IMR-90 (cell line): ENCODE measurements at regions not wholly inside any gene's neighbourhood (a gene's known extent, or its start where the extent isn't known, plus 50 kb on each side); places are given as distances from the start of the nearest gene placed in this dataset.

Experiments
- ATAC-seq: fragments of 200-7000 bp; cut with Tn5 transposase; 2 replicates; pipeline ENCODE4 v1.9.1; 2020; ENCODE audit warnings: low read depth, mild to moderate bottlenecking, moderate library complexity
- BruUV-seq: library from RNA; stranded (reverse); fragments of 400-500 nt; replicated peaks from 2 replicates; lab custom pipeline; 2021; lab: Mats Ljungman, UMichigan
- CTCF ChIA-PET: fragments of 300-600 bp; formaldehyde crosslinking; extraction: SDS; loops from one replicate; lab custom pipeline; 2021; ENCODE audit warnings: antibody characterized with exemption; lab: Yijun Ruan, JAX
- POLR2A ChIA-PET: fragments of 300-600 bp; sonication (Branson Sonifier 250); formaldehyde crosslinking; loops from one replicate; lab custom pipeline; 2022; ENCODE audit warnings: antibody characterized with exemption; ENCODE audit not compliant: unreplicated experiment; lab: Charles Lee
- DNase-seq: peaks from one replicate; pipeline ENCODE4 v3.0.0; 2013
- H2AFZ ChIP-seq: replicated peaks from 2 replicates; pipeline ENCODE3; 2013; ENCODE audit warnings: low read length, mild to moderate bottlenecking; ENCODE audit not compliant: poor library complexity
- H2AK5ac ChIP-seq: 2 replicates; pipeline ENCODE4 v1.6.1; 2013; ENCODE audit warnings: low read depth, low read length, inconsistent platforms
- H2AK9ac ChIP-seq: replicated peaks from 2 replicates; pipeline ENCODE3; 2013; ENCODE audit warnings: mild to moderate bottlenecking, low read depth, low read length, moderate library complexity; ENCODE audit not compliant: poor library complexity
- H2BK120ac ChIP-seq: 2 replicates; pipeline ENCODE4 v1.6.1; 2013; ENCODE audit warnings: low read depth, low read length, inconsistent platforms
- H2BK15ac ChIP-seq: 3 replicates; pipeline ENCODE4 v1.6.1; 2013; ENCODE audit warnings: low read depth, low read length, inconsistent platforms
- H2BK20ac ChIP-seq: 2 replicates; pipeline ENCODE4 v1.6.1; 2013; ENCODE audit warnings: low read depth, mild to moderate bottlenecking, inconsistent platforms, low read length, moderate library complexity
- H2BK5ac ChIP-seq: 2 replicates; pipeline ENCODE4 v1.6.1; 2013; ENCODE audit warnings: mild to moderate bottlenecking, low read depth, low read length, inconsistent platforms; ENCODE audit not compliant: poor library complexity, severe bottlenecking
- H3K14ac ChIP-seq: replicated peaks from 2 replicates; pipeline ENCODE4 v1.6.1; 2013; ENCODE audit warnings: low read depth, low read length, inconsistent platforms
- H3K18ac ChIP-seq: 2 replicates; pipeline ENCODE4 v1.6.1; 2013; ENCODE audit warnings: low read depth, low read length, control low read depth
- H3K23ac ChIP-seq: 2 replicates; pipeline ENCODE4 v1.6.1; 2013; ENCODE audit warnings: low read depth, low read length, inconsistent platforms
- H3K27ac ChIP-seq: 2 replicates; pipeline ENCODE4 v1.5.1; 2013; ENCODE audit warnings: mild to moderate bottlenecking, control low read depth, low read length; ENCODE audit not compliant: insufficient read depth
- H3K27me3 ChIP-seq: 2 replicates; pipeline ENCODE4 v1.6.1; 2013; ENCODE audit warnings: low read length; ENCODE audit not compliant: control insufficient read depth, insufficient read depth
- H3K36me3 ChIP-seq: 2 replicates; pipeline ENCODE4 v1.6.1; 2013; ENCODE audit warnings: low read length, mixed read lengths; ENCODE audit not compliant: control insufficient read depth, insufficient read depth
- H3K4ac ChIP-seq: 2 replicates; pipeline ENCODE4 v1.6.1; 2013; ENCODE audit warnings: low read depth, low read length, inconsistent platforms
- H3K4me1 ChIP-seq: 2 replicates; pipeline ENCODE4 v1.6.1; 2013; ENCODE audit warnings: low read length, mixed read lengths; ENCODE audit not compliant: control insufficient read depth, insufficient read depth
- H3K4me2 ChIP-seq: 2 replicates; pipeline ENCODE4 v1.6.1; 2013; ENCODE audit warnings: low read depth, mild to moderate bottlenecking, control low read depth, low read length, moderate library complexity
- H3K4me3 ChIP-seq: 2 replicates; pipeline ENCODE4 v1.5.1; 2013; ENCODE audit warnings: low read depth, mild to moderate bottlenecking, control low read depth, low read length, moderate library complexity; ENCODE audit not compliant: insufficient read depth
- H3K56ac ChIP-seq: 2 replicates; pipeline ENCODE4 v1.6.1; 2013; ENCODE audit warnings: low read length, inconsistent platforms; ENCODE audit not compliant: insufficient read depth; ENCODE audit errors: extremely low read depth
- H3K79me1 ChIP-seq, 2 experiments: 2 replicates each; pipeline ENCODE4 v1.6.1; 2013; ENCODE audit warnings: low read length in 2 of 2, inconsistent platforms in 1 of 2, low read depth in 1 of 2
- H3K9ac ChIP-seq: 2 replicates; pipeline ENCODE4 v1.6.1; 2013; ENCODE audit warnings: low read depth, low read length, control low read depth
- H3K9me1 ChIP-seq: 2 replicates; pipeline ENCODE4 v1.6.1; 2013; ENCODE audit warnings: low read length, inconsistent platforms; ENCODE audit not compliant: insufficient read depth
- H3K9me3 ChIP-seq: 2 replicates; pipeline ENCODE4 v1.6.1; 2013; ENCODE audit warnings: low read length; ENCODE audit not compliant: control insufficient read depth, insufficient read depth
- H4K20me1 ChIP-seq: 2 replicates; pipeline ENCODE4 v1.6.1; 2013; ENCODE audit warnings: low read length, inconsistent platforms; ENCODE audit not compliant: insufficient read depth
- H4K5ac ChIP-seq: 2 replicates; pipeline ENCODE4 v1.6.1; 2013; ENCODE audit warnings: mild to moderate bottlenecking, low read depth, low read length, control low read depth
- H4K8ac ChIP-seq, 2 experiments: 2 replicates each; pipeline ENCODE4 v1.6.1; 2013; ENCODE audit warnings: low read depth in 2 of 2, low read length in 2 of 2, control low read depth in 1 of 2, inconsistent platforms in 1 of 2
- H4K91ac ChIP-seq: 2 replicates; pipeline ENCODE4 v1.6.1; 2013; ENCODE audit warnings: low read depth, low read length, inconsistent platforms; ENCODE audit not compliant: insufficient read depth
- BHLHE40 ChIP-seq: fragments of 150-350 bp; IDR thresholded peaks from 2 replicates; pipeline ENCODE4 v1.6.1; 2016; ENCODE audit warnings: mild to moderate bottlenecking, low read depth, low read length
- RAD21 ChIP-seq: IDR thresholded peaks from 2 replicates; pipeline ENCODE4 v1.6.1; 2012; ENCODE audit warnings: low read length, improper control_type of control experiment
- WGBS, 2 experiments: methylation state at CpG; one replicate each; pipeline versions ENCODE4 v1.1.5 to v1.1.7; 2013; ENCODE audit warnings: missing lambda C conversion rate in 2 of 2; ENCODE audit not compliant: insufficient read length in 1 of 2; ENCODE audit errors: extremely low coverage in 2 of 2; 5-methylcytosine and 5-hydroxymethylcytosine counted together
- dilution Hi-C: fragments of 300-500 bp; cut with HindIII; formaldehyde crosslinking; loops from one replicate; pipeline ENCODE4 v1.14.3; 2018; ENCODE audit warnings: low sequenced_read_pairs; ENCODE audit not compliant: unreplicated experiment
- in situ Hi-C: fragments of 300-500 bp; cut with MboI; formaldehyde crosslinking; loops from 3 replicates; pipeline ENCODE4 v1.14.3; 2019; ENCODE audit warnings: low sequenced_read_pairs, inconsistent platforms, mixed read lengths
- intact Hi-C: fragments of 100-400 bp; cut with micrococcal nuclease; formaldehyde crosslinking; loops from 2 replicates; pipeline ENCODE4 v1.10.0; 2022
- TF ChIP-seq, protein P1 (sequence below): fragments of 150-350 bp; IDR thresholded peaks from 2 replicates; pipeline ENCODE4 v1.6.1; 2017; ENCODE audit warnings: mild to moderate bottlenecking, antibody characterized with exemption, low read length, low read depth

DNA sequence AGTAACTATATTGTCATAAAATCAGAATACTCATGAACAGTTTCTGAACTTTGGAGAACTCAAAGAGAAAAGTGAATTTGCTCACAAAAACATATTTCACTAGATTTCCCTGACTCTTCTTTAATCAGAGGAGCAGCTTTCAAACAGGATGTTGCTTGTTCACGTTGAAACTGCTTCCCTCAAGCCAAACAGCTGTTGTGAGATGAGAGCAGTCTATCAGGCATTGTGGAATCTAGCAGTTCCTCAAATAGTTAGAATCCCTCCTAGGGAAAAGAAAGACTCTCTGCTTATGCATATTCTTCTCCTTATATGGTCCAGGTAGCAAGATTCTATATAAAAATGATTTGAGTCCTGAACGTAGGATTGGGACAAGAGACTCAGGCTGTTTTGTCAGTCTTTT lies 1012.1 kb downstream of the FAM133A start:
- ChIA-PET CTCF (no interaction called here), POLR2A (no interaction called here)
- no peak overlapping the region for H3K14ac ChIP-seq
- H2AK5ac ChIP-seq = no peak overlapping the region
- H3K9ac ChIP-seq = no peak overlapping the region
- ATAC-seq = no peak
- in situ Hi-C loops (no loop called here), dilution Hi-C loops (no loop called here), intact Hi-C loops (no loop called here)
- H3K23ac ChIP-seq = no peak overlapping the region
- no peaks in the 10 kb centered on the region for H3K9me1 ChIP-seq
- no peak overlapping the region for H4K5ac ChIP-seq
- H3K4me2 ChIP-seq = no peak overlapping the region
- WGBS, 2 experiments = no CpG with 5 or more reads among the region's 2 CpGs
- no peak overlapping the region for H3K4me3 ChIP-seq
- no peaks in the 10 kb centered on the region for H3K79me1 ChIP-seq
- no peaks in the 10 kb centered on the region for H3K4me1 ChIP-seq
- no peak overlapping the region for H2AK9ac ChIP-seq
- no TSS peak for BruUV-seq
- no peak overlapping the region for H2AFZ ChIP-seq
- H4K20me1 ChIP-seq = no peaks in the 10 kb centered on the region
- TF ChIP-seq, protein P1, sequence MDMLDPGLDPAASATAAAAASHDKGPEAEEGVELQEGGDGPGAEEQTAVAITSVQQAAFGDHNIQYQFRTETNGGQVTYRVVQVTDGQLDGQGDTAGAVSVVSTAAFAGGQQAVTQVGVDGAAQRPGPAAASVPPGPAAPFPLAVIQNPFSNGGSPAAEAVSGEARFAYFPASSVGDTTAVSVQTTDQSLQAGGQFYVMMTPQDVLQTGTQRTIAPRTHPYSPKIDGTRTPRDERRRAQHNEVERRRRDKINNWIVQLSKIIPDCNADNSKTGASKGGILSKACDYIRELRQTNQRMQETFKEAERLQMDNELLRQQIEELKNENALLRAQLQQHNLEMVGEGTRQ = no peak
- TF ChIP-seq RAD21 (no peak), BHLHE40 (no peak)
- H3K4ac ChIP-seq = no peak overlapping the region
- no peak overlapping the region for H3K27ac ChIP-seq
- H2BK15ac ChIP-seq = no peak overlapping the region
- no peak overlapping the region for H3K56ac ChIP-seq
- no peak overlapping the region for H2BK20ac ChIP-seq
- H3K36me3 ChIP-seq = no peaks in the 10 kb centered on the region
- H2BK120ac ChIP-seq = no peak overlapping the region
- H2BK5ac ChIP-seq = no peak overlapping the region
- H3K27me3 ChIP-seq = no peaks in the 10 kb centered on the region
- H3K9me3 ChIP-seq = peaks cover 4% of the 10 kb centered on the region; the same call in 1 of the 2 replicates
- H4K8ac ChIP-seq = no peak overlapping the region
- no peak overlapping the region for H4K91ac ChIP-seq
- H3K18ac ChIP-seq = no peak overlapping the region
- DNase-seq = no peak
